ENCODE measurements at regions not wholly inside any gene's neighbourhood (a gene's known extent, or its start where the extent isn't known, plus 50 kb on each side); places are given as distances from the start of the nearest gene placed in this dataset.

DNA sequence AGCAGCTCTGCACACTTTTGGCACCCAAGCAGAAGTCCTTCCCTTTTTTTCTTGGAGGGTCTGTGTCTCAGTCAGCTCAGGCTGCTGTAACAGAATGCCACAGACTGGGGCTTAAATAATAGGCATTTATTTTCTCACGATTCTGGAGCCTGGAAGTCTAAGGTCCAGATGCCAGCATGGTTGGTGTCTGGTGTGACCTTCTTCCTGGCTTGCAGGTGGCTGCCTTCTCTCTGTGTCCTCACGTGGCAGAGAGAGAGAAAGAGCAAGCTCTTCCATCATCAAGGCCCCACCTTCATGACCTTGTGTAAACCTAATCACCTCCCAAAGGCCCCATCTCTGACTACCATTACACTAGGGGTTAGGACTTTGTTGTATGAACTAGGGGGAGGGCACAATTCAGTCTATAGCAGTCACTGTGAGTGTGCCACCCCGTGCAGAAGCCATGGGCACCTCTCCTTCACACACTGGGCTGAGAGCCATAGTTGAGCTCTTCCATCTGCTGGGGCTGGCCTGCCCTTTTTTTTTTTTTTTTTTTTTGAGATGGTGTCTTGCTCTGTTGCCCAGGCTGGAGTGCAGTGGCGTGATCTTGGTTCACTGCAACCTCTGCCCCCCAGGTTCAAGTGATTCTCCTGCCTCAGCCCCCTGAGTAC is 80.3 kb downstream of the OAT start:
- intact Hi-C loops (cut with DNase I): no loop called here
- Histone ChIP-seq H3K27me3 (no peaks in the 10 kb centered on the region), H3K27ac (no peak overlapping the region), H3K36me3 (no peaks in the 10 kb centered on the region), H3K9me3 (no peaks in the 10 kb centered on the region), H3K4me1 (peaks cover 14 to 20% of the 10 kb centered on the region in 2 donors), H3K4me3 (no peak overlapping the region)
- DNase-seq (ENCODE audit: low spot score in 2 of 2): peak in 1 of 2 donors; percentile 3
- TF ChIP-seq, protein P1, sequence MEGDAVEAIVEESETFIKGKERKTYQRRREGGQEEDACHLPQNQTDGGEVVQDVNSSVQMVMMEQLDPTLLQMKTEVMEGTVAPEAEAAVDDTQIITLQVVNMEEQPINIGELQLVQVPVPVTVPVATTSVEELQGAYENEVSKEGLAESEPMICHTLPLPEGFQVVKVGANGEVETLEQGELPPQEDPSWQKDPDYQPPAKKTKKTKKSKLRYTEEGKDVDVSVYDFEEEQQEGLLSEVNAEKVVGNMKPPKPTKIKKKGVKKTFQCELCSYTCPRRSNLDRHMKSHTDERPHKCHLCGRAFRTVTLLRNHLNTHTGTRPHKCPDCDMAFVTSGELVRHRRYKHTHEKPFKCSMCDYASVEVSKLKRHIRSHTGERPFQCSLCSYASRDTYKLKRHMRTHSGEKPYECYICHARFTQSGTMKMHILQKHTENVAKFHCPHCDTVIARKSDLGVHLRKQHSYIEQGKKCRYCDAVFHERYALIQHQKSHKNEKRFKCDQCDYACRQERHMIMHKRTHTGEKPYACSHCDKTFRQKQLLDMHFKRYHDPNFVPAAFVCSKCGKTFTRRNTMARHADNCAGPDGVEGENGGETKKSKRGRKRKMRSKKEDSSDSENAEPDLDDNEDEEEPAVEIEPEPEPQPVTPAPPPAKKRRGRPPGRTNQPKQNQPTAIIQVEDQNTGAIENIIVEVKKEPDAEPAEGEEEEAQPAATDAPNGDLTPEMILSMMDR (IDR thresholded peaks at IDR 0.05): no peak

DNA sequence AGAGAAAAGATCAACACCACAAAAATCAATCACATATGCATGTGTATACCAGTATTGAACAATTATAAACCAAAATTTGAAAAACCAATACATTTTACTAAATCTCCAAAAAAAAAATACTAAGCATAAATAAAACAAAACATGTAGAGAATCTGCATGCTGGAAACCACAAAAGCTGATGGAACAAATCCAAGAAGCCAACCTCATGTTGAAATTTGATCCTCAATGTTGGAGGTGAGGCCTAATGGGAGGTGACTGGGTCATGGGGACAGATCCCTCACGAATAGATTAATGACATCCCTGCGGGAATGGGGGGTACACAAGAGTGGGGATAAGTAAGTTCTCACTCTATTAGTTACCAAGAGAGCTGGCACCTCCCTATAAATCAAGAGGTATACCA is 82.5 kb downstream of the OAT start:
- no peaks in the 10 kb centered on the region for H3K9me3 ChIP-seq
- H3K27me3 ChIP-seq: no peaks in the 10 kb centered on the region
- no peak overlapping the region for H3K27ac ChIP-seq
- TF ChIP-seq, protein P1 (IDR thresholded peaks at IDR 0.05): no peak
- peaks cover 18 to 27% of the 10 kb centered on the region in 2 donors for H3K4me1 ChIP-seq
- no peaks in the 10 kb centered on the region for H3K36me3 ChIP-seq
- no peak overlapping the region for H3K4me3 ChIP-seq
- DNase-seq (ENCODE audit: low spot score in 2 of 2): peak in 1 of 2 donors; percentile 11
- intact Hi-C loops (cut with DNase I): no loop called here

DNA sequence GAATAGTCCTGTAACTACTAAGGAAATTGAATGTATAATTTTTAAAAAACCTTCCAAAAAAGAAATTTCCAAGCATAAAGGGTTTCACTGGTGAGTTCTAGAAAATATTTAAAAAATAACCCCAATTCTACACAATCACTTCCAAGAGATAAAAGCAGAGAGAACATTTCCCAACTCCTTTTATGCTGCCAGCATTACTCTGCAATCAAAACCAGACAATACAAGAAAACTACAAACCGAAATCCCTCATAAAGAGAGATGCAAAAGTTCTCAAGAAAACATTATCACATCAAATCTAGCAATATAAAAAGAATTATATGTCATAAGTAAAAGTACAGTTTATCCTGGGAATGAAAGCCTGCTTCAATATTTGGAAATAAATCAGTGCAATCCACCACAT is 84.8 kb downstream of the OAT start:
- H3K4me1 ChIP-seq: peaks cover 7 to 19% of the 10 kb centered on the region in 2 donors
- TF ChIP-seq, protein P1 (IDR thresholded peaks at IDR 0.05): no peak
- H3K4me3 ChIP-seq: no peak overlapping the region
- intact Hi-C loops (cut with DNase I): no loop called here
- H3K9me3 ChIP-seq: no peaks in the 10 kb centered on the region
- H3K27ac ChIP-seq: no peak overlapping the region
- no peaks in the 10 kb centered on the region for H3K27me3 ChIP-seq
- no peak for DNase-seq (ENCODE audit: low spot score in 2 of 2)
- no peaks in the 10 kb centered on the region for H3K36me3 ChIP-seq

DNA sequence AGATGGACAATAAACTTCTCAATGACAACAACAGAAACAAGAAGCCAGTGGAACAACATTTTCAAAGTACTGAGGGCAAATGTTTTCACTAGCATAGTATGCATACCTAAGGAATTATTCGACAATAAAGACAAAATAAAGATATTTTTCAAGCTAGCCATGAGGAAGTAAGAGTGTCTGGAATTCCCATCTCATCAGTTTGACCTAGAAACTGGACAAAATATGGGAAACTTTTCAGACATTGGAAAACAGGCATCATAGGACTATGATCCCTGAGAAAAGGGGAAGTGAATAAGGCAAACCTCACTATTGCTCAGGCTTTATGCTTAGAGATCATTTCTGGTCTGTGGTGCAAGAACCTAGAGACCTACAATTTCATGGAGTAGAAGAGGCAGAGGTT is 86.3 kb downstream of the OAT start:
- Histone ChIP-seq H3K27me3 (no peaks in the 10 kb centered on the region), H3K36me3 (no peaks in the 10 kb centered on the region), H3K4me3 (no peak overlapping the region), H3K9me3 (no peaks in the 10 kb centered on the region), H3K4me1 (peaks cover 7 to 30% of the 10 kb centered on the region in 2 donors), H3K27ac (peak overlapping the region; percentile 38 to 90)
- TF ChIP-seq, protein P1 (IDR thresholded peaks at IDR 0.05): no peak
- intact Hi-C loops (cut with DNase I): no loop called here
- peak in 1 of 2 donors; percentile 1 for DNase-seq (ENCODE audit: low spot score in 2 of 2)

DNA sequence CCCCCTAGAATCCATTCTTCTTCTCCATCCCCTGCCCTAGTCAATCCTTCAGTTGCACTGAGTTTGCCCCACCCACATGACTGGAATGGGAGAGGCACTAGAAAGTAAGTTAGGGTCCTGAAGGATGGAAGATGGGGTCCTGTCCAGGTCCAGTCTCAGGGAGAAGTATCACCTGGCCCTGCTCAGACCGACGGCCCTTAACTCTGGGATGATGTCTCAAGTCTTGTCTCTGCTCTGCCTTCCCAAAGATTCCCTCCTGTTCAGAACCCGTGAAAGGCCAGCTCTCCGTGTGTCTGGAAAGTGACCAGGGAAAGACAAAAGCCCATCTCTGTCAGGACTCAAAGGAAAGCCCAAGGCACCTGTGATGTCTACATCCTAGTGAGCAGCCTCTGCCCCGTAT is 88.8 kb downstream of the OAT start:
- peak in 1 of 2 donors; percentile 54 for DNase-seq (ENCODE audit: low spot score in 2 of 2)
- Histone ChIP-seq H3K27me3 (no peaks in the 10 kb centered on the region), H3K4me1 (peaks cover 7 to 30% of the 10 kb centered on the region in 2 donors), H3K27ac (peak overlapping the region; percentile 90), H3K36me3 (no peaks in the 10 kb centered on the region), H3K4me3 (no peak overlapping the region), H3K9me3 (no peaks in the 10 kb centered on the region)
- intact Hi-C loops (cut with DNase I): loop anchor here (5.0 kb wide), 1 partner anchor 173 kb away; no protein-coding TSS in a partner anchor
- TF ChIP-seq, protein P1 (IDR thresholded peaks at IDR 0.05): no peak

Data from ascending aorta (tissue), 2 donors.